Posterior cingulate gyrus (tissue), 11 donors: ENCODE measurements at regions not wholly inside any gene's neighbourhood (a gene's known extent, or its start where the extent isn't known, plus 50 kb on each side); places are given as distances from the start of the nearest gene placed in this dataset.

ENCODE experiments used
- DNase-seq, 10 donors: peaks; one replicate each; pipeline versions ENCODE4 v3.0.0 to v3.0.0-alpha.2; 2020 to 2021; ENCODE audit warnings: mixed read lengths in 3 of 10
- intact Hi-C: fragments of 100-400 bp; cut with DNase I; formaldehyde crosslinking; loops from one replicate; pipeline ENCODE4 v1.15.1; 2023

GRCh38 chr5:122713041-122713440 is 61.8 kb upstream of the SNX2 start:
- intact Hi-C loops = no loop called here
- DNase-seq = no peak

GRCh38 chr5:122715095-122715494 is 59.8 kb upstream of the SNX2 start:
- intact Hi-C loops = no loop called here
- DNase-seq = no peak

- intact Hi-C loops = no loop called here
- no peak for DNase-seq
Observed at GRCh38 chr5:122718611-122719010, 56.3 kb upstream of the SNX2 start.

- no peak for DNase-seq
- intact Hi-C loops = no loop called here
Observed at GRCh38 chr5:122719991-122720746, 54.7 kb upstream of the SNX2 start.

DNA sequence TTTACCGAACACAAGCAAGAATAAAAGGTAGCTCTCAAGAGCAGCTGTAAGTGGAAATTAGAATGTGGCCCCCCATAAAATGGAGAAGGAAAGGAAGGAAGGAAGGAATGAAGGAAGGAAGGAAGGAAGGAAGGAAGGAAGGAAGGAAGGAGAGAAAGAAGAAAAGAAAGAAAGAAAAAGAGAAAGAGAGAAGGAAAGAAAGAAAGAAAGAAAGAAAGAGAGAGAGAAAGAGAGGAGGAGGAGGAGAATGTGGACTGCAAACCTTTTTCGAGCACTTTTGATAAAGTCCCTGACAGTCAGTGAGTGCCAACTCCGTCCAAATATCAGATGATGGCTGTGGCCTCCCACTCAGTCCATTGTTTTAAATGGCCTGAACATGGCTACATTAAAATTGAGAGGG is 53.8 kb upstream of the SNX2 start:
- no peak for DNase-seq
- intact Hi-C loops = no loop called here

GRCh38 chr5:122722341-122722740 is 52.5 kb upstream of the SNX2 start:
- no peak for DNase-seq
- intact Hi-C loops = no loop called here

DNA sequence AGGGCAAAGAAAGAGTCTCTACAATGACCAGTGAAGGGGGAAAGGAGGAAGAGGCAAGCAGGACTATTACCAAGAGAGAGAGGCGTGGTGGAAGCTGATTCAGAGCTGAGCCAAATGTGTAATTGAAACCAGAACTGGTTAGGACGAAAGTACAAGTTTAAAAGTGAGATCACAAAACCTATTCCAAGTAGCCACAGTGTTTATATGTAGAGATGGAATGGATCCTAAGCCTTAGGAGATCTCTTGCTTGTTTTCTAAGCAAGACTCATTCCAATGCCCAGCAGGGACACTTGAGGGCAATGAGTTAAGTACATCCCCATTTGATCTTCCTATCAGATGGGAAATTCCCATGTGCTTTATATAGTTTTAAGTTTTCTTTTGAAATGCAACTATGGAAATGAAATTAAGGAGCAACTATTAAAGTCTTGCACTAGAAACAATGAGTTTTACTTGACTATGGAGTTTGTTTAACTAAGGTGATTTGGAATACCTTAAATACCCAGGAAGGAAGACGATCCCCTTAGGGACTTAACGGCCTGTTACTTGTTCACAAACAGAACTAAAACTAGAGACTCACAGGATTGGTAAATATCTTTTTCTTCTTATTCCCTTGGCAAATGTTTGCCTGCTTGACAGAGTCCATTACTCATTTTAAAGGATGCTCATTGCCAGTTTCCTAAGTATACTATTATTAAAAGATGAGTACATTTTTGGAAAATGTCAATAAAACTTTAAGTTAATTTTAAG is 51.1 kb upstream of the SNX2 start:
- no peak for DNase-seq
- intact Hi-C loops = no loop called here
